Mesenchymal stem cell (in vitro differentiated cells and primary cell): ENCODE measurements at regions not wholly inside any gene's neighbourhood (a gene's known extent, or its start where the extent isn't known, plus 50 kb on each side); places are given as distances from the start of the nearest gene placed in this dataset.

Source experiments
- DNase-seq: peaks from one replicate; pipeline ENCODE4 v3.0.0-alpha.2; 2013
- H2AFZ ChIP-seq: one replicate; pipeline ENCODE4 v1.6.1; 2013; ENCODE audit warnings: low read depth, mild to moderate bottlenecking, control low read depth, inconsistent platforms, low read length, moderate library complexity
- H2AK5ac ChIP-seq: 2 replicates; pipeline ENCODE4 v1.6.1; 2013; ENCODE audit warnings: low read length, moderate library complexity, mild to moderate bottlenecking, inconsistent platforms; ENCODE audit not compliant: severe bottlenecking
- H2BK120ac ChIP-seq: one replicate; pipeline ENCODE4 v1.6.1; 2013; ENCODE audit warnings: low read depth, mild to moderate bottlenecking, inconsistent platforms, low read length, moderate library complexity
- H2BK12ac ChIP-seq, 2 experiments: one replicate each; pipeline ENCODE4 v1.6.1; 2013; ENCODE audit warnings: inconsistent platforms in 2 of 2, low read length in 2 of 2, mild to moderate bottlenecking in 2 of 2, moderate library complexity in 2 of 2, control low read depth in 1 of 2
- H2BK15ac ChIP-seq: one replicate; pipeline ENCODE4 v1.6.1; 2013; ENCODE audit warnings: mild to moderate bottlenecking, low read depth, inconsistent platforms; ENCODE audit not compliant: poor library complexity, severe bottlenecking
- H2BK5ac ChIP-seq: 2 replicates; pipeline ENCODE4 v1.6.1; 2013; ENCODE audit warnings: low read depth, mild to moderate bottlenecking, low read length, control low read depth, inconsistent platforms; ENCODE audit not compliant: poor library complexity, severe bottlenecking
- H3K14ac ChIP-seq, 2 experiments: one replicate each; pipeline ENCODE4 v1.6.1; 2013; ENCODE audit warnings: inconsistent platforms in 2 of 2, low read length in 2 of 2, control low read depth in 1 of 2, mild to moderate bottlenecking in 1 of 2, moderate library complexity in 1 of 2
- H3K18ac ChIP-seq, 2 experiments: one replicate each; pipeline ENCODE4 v1.6.1; 2013; ENCODE audit warnings: inconsistent platforms in 2 of 2, low read length in 2 of 2, control low read depth in 1 of 2, low read depth in 1 of 2, mild to moderate bottlenecking in 1 of 2
- H3K23ac ChIP-seq, 2 experiments: one replicate each; pipeline ENCODE4 v1.6.1; 2013; ENCODE audit warnings: inconsistent platforms in 2 of 2, low read length in 2 of 2, mild to moderate bottlenecking in 2 of 2, moderate library complexity in 2 of 2, control low read depth in 1 of 2
- H3K27ac ChIP-seq: 2 replicates; pipeline ENCODE4 v1.5.1; 2013; ENCODE audit warnings: mild to moderate bottlenecking, moderate library complexity, low read length, control low read depth, inconsistent platforms; ENCODE audit not compliant: poor library complexity, severe bottlenecking
- H3K27me3 ChIP-seq, 2 experiments: 2 replicates each; pipeline versions ENCODE4 v1.6.1 to v1.7.0; 2013; ENCODE audit warnings: low read length in 2 of 2, mild to moderate bottlenecking in 2 of 2, moderate library complexity in 2 of 2, control low read depth in 1 of 2, inconsistent platforms in 1 of 2; ENCODE audit not compliant: control insufficient read depth in 1 of 2, insufficient read depth in 1 of 2
- H3K36me3 ChIP-seq, 2 experiments: 2 replicates each; pipeline versions ENCODE4 v1.6.1 to v1.7.0; 2013; ENCODE audit warnings: low read length in 2 of 2, control low read depth in 1 of 2, inconsistent platforms in 1 of 2, low read depth in 1 of 2, mild to moderate bottlenecking in 1 of 2; ENCODE audit not compliant: insufficient read depth in 2 of 2, control insufficient read depth in 1 of 2
- H3K4ac ChIP-seq, 2 experiments: one replicate each; pipeline ENCODE4 v1.6.1; 2013; ENCODE audit warnings: inconsistent platforms in 2 of 2, low read length in 2 of 2, mild to moderate bottlenecking in 2 of 2, moderate library complexity in 2 of 2, control low read depth in 1 of 2, low read depth in 1 of 2
- H3K4me1 ChIP-seq: 2 replicates; pipeline ENCODE4 v1.6.1; 2013; ENCODE audit warnings: low read depth, low read length, control low read depth; ENCODE audit not compliant: control insufficient read depth, insufficient read depth
- H3K4me2 ChIP-seq: 2 replicates; pipeline ENCODE4 v1.6.1; 2013; ENCODE audit warnings: low read length, mild to moderate bottlenecking, inconsistent platforms; ENCODE audit not compliant: poor library complexity, severe bottlenecking
- H3K4me3 ChIP-seq, 2 experiments: 2 replicates each; pipeline versions ENCODE4 v1.5.1 to v1.7.0; 2013; ENCODE audit warnings: low read length in 2 of 2, mild to moderate bottlenecking in 2 of 2, control low read depth in 1 of 2, low read depth in 1 of 2; ENCODE audit not compliant: insufficient read depth in 1 of 2
- H3K79me1 ChIP-seq: replicated peaks from 2 replicates; pipeline ENCODE4 v1.6.1; 2013; ENCODE audit warnings: mild to moderate bottlenecking, control low read depth, low read length, inconsistent platforms; ENCODE audit not compliant: poor library complexity, severe bottlenecking
- H3K9ac ChIP-seq: 2 replicates; pipeline ENCODE4 v1.7.0; 2013; ENCODE audit warnings: mild to moderate bottlenecking, low read length, moderate library complexity
- H3K9me3 ChIP-seq: 2 replicates; pipeline ENCODE4 v1.7.0; 2013; ENCODE audit warnings: mild to moderate bottlenecking, low read length; ENCODE audit not compliant: control insufficient read depth
- H4K8ac ChIP-seq: one replicate; pipeline ENCODE4 v1.6.1; 2013; ENCODE audit warnings: inconsistent platforms, mild to moderate bottlenecking, low read length, moderate library complexity
- H4K91ac ChIP-seq: one replicate; pipeline ENCODE4 v1.6.1; 2013; ENCODE audit warnings: mild to moderate bottlenecking, low read length, inconsistent platforms
- WGBS: methylation state at CpG from one replicate; pipeline ENCODE4 v1.1.7; 2013; ENCODE audit warnings: mixed read lengths; 5-methylcytosine and 5-hydroxymethylcytosine counted together

- no peak overlapping the region for H3K4me3 ChIP-seq
- H3K27ac ChIP-seq = no peak overlapping the region
- no peak overlapping the region for H2BK5ac ChIP-seq
Observed at GRCh38 chr2:180554330-180554729, 426.1 kb upstream of the UBE2E3 start.

DNA sequence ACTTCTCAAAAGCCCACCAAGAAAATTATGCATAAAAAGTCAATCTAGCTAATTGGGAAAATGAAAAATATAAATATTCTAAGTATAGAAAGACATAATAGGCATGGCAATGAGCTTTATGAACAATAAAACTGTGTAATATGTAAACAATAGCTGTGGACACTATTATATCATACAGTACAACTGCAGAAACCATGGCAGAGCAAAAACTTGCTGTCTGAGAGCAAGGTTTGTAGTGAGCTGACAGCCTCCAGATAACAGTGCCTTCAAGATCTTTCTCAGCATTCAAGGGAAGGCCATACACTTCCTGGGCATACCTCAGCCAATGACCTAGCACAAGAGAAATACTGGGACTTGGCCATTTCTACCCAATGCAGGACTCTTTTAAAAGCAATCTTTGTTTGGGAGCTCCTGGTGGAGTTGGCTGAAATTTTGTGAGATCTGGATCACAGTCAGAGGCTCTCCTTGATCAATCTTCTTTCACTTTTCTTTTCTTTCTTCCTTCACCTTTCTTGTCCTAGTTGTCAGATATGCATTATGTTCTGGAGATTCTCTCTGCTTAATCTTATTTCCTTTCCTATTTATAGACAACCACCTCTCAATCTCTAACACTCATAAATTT lies 427.2 kb upstream of the UBE2E3 start:
- Histone ChIP-seq H3K27me3 (no peaks in the 10 kb centered on the region), H3K4ac (no peak overlapping the region), H3K4me1 (no peaks in the 10 kb centered on the region), H4K8ac (peak overlapping the region; percentile 64), H3K4me2 (no peak overlapping the region), H3K9ac (no peak overlapping the region), H2BK5ac (no peak overlapping the region), H3K27ac (no peak overlapping the region), H2BK120ac (no peak overlapping the region), H3K79me1 (no peaks in the 10 kb centered on the region), H2AK5ac (no peak overlapping the region), H3K18ac (peak overlapping the region in 1 of 2 experiments; percentile 21), H3K23ac (no peak overlapping the region), H2BK15ac (no peak overlapping the region), H2BK12ac (no peak overlapping the region), H3K36me3 (no peaks in the 10 kb centered on the region), H3K9me3 (no peaks in the 10 kb centered on the region), H3K14ac (no peak overlapping the region), H2AFZ (peak overlapping the region; percentile 51), H3K4me3 (no peak overlapping the region), H4K91ac (no peak overlapping the region)
- DNase-seq = no peak

More at GRCh38 chr2:180554330-180554729, 426.1 kb upstream of the UBE2E3 start:
- Histone ChIP-seq H3K9me3 (no peaks in the 10 kb centered on the region), H3K23ac (no peak overlapping the region), H2AFZ (no peak overlapping the region), H3K9ac (no peak overlapping the region), H3K79me1 (no peaks in the 10 kb centered on the region), H2AK5ac (no peak overlapping the region), H3K4me1 (no peaks in the 10 kb centered on the region), H3K4ac (no peak overlapping the region), H2BK15ac (no peak overlapping the region), H4K91ac (no peak overlapping the region), H2BK120ac (no peak overlapping the region), H3K18ac (no peak overlapping the region), H3K4me2 (no peak overlapping the region), H3K36me3 (no peaks in the 10 kb centered on the region), H4K8ac (no peak overlapping the region), H2BK12ac (no peak overlapping the region), H3K14ac (no peak overlapping the region), H3K27me3 (no peaks in the 10 kb centered on the region)
- no peak for DNase-seq

DNA sequence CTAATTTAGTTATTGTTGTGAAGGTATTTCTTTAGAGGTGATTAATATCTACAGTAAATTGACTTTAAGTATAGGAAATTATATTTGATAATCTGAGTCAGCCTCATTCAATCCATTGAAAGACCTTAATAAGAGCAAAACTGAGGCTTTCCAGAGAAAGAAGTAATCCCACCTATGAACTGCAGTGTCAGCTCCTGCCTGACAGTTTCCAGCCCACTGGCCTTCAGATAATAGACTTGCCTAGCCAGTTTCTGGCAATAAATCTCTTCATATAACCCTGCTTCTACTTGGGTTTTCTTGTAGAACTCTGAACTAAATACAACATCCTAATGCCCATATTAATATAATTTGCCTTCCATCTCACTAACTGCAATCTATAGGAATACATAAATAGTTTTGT lies 437.9 kb upstream of the UBE2E3 start:
- Histone ChIP-seq H2BK120ac (no peak overlapping the region), H4K91ac (no peak overlapping the region), H3K18ac (no peak overlapping the region), H3K4me2 (no peak overlapping the region), H3K27me3 (no peaks in the 10 kb centered on the region), H2BK5ac (no peak overlapping the region), H3K4ac (no peak overlapping the region), H3K4me3 (no peak overlapping the region), H2BK12ac (no peak overlapping the region), H3K9ac (no peak overlapping the region), H2AFZ (no peak overlapping the region), H3K4me1 (no peaks in the 10 kb centered on the region), H2AK5ac (no peak overlapping the region), H3K79me1 (no peaks in the 10 kb centered on the region), H3K9me3 (peaks cover 3% of the 10 kb centered on the region), H3K23ac (no peak overlapping the region), H3K36me3 (no peaks in the 10 kb centered on the region), H3K27ac (no peak overlapping the region), H2BK15ac (no peak overlapping the region), H4K8ac (no peak overlapping the region), H3K14ac (no peak overlapping the region)
- no peak for DNase-seq

DNA sequence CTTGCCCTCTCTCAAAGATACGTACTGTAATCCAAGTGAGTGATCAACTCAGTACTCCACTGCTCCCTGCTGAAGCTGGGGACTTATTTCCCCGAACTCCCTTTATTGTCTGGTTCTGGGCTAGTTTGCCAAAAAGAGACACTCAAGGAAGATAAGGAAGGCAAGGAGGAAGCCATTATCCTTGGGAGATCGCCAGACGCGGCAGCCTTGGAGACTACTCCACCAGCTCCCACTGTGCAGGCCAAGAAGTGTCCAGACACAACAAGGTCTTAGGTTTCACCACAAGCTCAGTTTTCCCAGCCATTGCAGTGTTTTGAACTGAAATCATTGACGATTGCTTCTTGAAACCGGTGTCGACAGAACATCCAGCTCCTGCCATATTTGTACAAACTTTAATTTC lies 439.6 kb upstream of the UBE2E3 start:
- H2AFZ ChIP-seq = no peak overlapping the region
- no peak overlapping the region for H3K27ac ChIP-seq
- no peak overlapping the region for H4K91ac ChIP-seq
- 75% methylated on average over 7 of the region's 8 CpGs for WGBS
- H3K4me1 ChIP-seq = no peaks in the 10 kb centered on the region
- no peaks in the 10 kb centered on the region for H3K27me3 ChIP-seq
- no peak overlapping the region for H2BK120ac ChIP-seq
- no peak overlapping the region for H2BK5ac ChIP-seq
- H2AK5ac ChIP-seq = no peak overlapping the region
- H3K4ac ChIP-seq = no peak overlapping the region
- H3K9me3 ChIP-seq = no peaks in the 10 kb centered on the region
- no peaks in the 10 kb centered on the region for H3K36me3 ChIP-seq
- no peak overlapping the region for H3K4me3 ChIP-seq
- no peak overlapping the region for H3K4me2 ChIP-seq
- H2BK15ac ChIP-seq = no peak overlapping the region
- no peak overlapping the region for H2BK12ac ChIP-seq
- no peak for DNase-seq
- H3K14ac ChIP-seq = no peak overlapping the region
- no peaks in the 10 kb centered on the region for H3K79me1 ChIP-seq
- no peak overlapping the region for H4K8ac ChIP-seq
- H3K23ac ChIP-seq = no peak overlapping the region
- H3K9ac ChIP-seq = no peak overlapping the region
- peak overlapping the region in 1 of 2 experiments; percentile 37 for H3K18ac ChIP-seq
